ENCODE measurements at regions not wholly inside any gene's neighbourhood (a gene's known extent, or its start where the extent isn't known, plus 50 kb on each side); places are given as distances from the start of the nearest gene placed in this dataset.

- no peaks in the 10 kb centered on the region for H3K27me3 ChIP-seq (ENCODE audit: insufficient read depth, low read length)
- H3K36me3 ChIP-seq (ENCODE audit: insufficient read depth, low read length), result no peaks in the 10 kb centered on the region
- H3K9ac ChIP-seq (ENCODE audit: low read length), result no peak overlapping the region
- H3K4me1 ChIP-seq (ENCODE audit: insufficient read depth, low read length, severe bottlenecking), result no peaks in the 10 kb centered on the region
- no peaks in the 10 kb centered on the region for H4K20me1 ChIP-seq (ENCODE audit: insufficient read depth, low read length)
- H3K79me2 ChIP-seq (ENCODE audit: insufficient read depth, low read length), result no peaks in the 10 kb centered on the region
- no peak overlapping the region for H3K27ac ChIP-seq (ENCODE audit: low read depth, low read length, poor library complexity, severe bottlenecking)
- no peak overlapping the region for H3K4me2 ChIP-seq (ENCODE audit: low read length)
- H2AFZ ChIP-seq (ENCODE audit: low read length), result no peak overlapping the region
- no peaks in the 10 kb centered on the region for H3K9me3 ChIP-seq (ENCODE audit: low read length)
- no peak overlapping the region for H3K4me3 ChIP-seq (ENCODE audit: low read depth, low read length, poor library complexity, severe bottlenecking)
- no peaks in the 10 kb centered on the region for H3K9me2 ChIP-seq (ENCODE audit: low read depth, low read length)
- H3F3A ChIP-seq (ENCODE audit: insufficient read depth, low read length), result no peaks in the 10 kb centered on the region
- TF ChIP-seq, protein P1, sequence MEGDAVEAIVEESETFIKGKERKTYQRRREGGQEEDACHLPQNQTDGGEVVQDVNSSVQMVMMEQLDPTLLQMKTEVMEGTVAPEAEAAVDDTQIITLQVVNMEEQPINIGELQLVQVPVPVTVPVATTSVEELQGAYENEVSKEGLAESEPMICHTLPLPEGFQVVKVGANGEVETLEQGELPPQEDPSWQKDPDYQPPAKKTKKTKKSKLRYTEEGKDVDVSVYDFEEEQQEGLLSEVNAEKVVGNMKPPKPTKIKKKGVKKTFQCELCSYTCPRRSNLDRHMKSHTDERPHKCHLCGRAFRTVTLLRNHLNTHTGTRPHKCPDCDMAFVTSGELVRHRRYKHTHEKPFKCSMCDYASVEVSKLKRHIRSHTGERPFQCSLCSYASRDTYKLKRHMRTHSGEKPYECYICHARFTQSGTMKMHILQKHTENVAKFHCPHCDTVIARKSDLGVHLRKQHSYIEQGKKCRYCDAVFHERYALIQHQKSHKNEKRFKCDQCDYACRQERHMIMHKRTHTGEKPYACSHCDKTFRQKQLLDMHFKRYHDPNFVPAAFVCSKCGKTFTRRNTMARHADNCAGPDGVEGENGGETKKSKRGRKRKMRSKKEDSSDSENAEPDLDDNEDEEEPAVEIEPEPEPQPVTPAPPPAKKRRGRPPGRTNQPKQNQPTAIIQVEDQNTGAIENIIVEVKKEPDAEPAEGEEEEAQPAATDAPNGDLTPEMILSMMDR (IDR thresholded peaks at IDR 0.05; ENCODE audit: low read length), result no peak
- no peak for TF ChIP-seq EZH2 (IDR thresholded peaks at IDR 0.05; ENCODE audit: borderline replicate concordance, low read length)
These were observed 255.8 kb upstream of the GK2 start for GRCh38 chr4:79663865-79664264.

DNA sequence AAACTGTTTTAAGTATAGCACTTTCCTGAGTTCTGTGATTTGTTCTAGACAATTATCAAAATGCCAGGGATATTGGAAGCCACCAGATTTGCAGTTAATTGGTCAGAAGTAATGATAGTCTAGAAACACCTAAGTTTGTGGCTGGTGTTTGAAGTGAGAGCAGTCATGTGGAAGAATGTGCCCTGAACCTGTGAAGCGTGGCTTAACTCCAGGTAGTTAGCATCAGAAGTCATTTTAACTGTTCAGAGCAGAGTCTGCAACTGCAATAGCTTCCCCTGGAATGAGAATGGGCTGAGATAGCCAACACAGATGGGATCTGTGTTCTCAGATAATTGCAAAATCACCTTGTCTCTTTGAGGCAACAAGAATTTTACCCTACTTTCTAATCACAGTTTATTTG, 255.1 kb upstream of the GK2 start:
- Histone ChIP-seq H3K9me3 (ENCODE audit: low read length) (no peaks in the 10 kb centered on the region), H3K79me2 (ENCODE audit: insufficient read depth, low read length) (no peaks in the 10 kb centered on the region), H3K36me3 (ENCODE audit: insufficient read depth, low read length) (no peaks in the 10 kb centered on the region), H3F3A (ENCODE audit: insufficient read depth, low read length) (no peaks in the 10 kb centered on the region), H3K4me3 (ENCODE audit: low read depth, low read length, poor library complexity, severe bottlenecking) (no peak overlapping the region), H3K9ac (ENCODE audit: low read length) (no peak overlapping the region), H3K4me2 (ENCODE audit: low read length) (no peak overlapping the region), H3K27me3 (ENCODE audit: insufficient read depth, low read length) (no peaks in the 10 kb centered on the region), H3K9me2 (ENCODE audit: low read depth, low read length) (no peaks in the 10 kb centered on the region), H3K4me1 (ENCODE audit: insufficient read depth, low read length, severe bottlenecking) (no peaks in the 10 kb centered on the region), H3K27ac (ENCODE audit: low read depth, low read length, poor library complexity, severe bottlenecking) (no peak overlapping the region), H4K20me1 (ENCODE audit: insufficient read depth, low read length) (no peaks in the 10 kb centered on the region), H2AFZ (ENCODE audit: low read length) (no peak overlapping the region)
- TF ChIP-seq, protein P1 (IDR thresholded peaks at IDR 0.05; ENCODE audit: low read length), result no peak
- no peak for TF ChIP-seq EZH2 (IDR thresholded peaks at IDR 0.05; ENCODE audit: borderline replicate concordance, low read length)

DNA sequence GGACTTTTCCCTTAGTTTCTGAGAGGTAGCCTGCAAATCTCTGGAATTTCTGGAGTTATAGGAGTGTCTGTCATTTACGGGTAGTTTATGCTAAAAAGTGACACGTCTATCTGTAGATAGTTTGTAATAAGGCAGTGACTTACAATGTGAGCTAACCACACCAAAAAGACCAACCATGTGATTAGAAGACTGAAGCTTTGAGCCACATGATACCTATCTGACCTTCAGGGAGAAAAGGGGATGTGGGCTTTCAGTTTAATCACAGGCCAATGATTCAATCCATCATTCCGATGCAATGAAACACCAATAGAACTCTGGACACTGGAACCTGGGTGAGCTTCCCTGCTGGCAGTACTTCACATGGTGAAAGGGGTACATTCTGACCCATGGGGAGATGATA, 254.6 kb upstream of the GK2 start:
- Histone ChIP-seq H3K79me2 (ENCODE audit: insufficient read depth, low read length) (no peaks in the 10 kb centered on the region), H3K9ac (ENCODE audit: low read length) (no peak overlapping the region), H3K9me2 (ENCODE audit: low read depth, low read length) (no peaks in the 10 kb centered on the region), H3K27ac (ENCODE audit: low read depth, low read length, poor library complexity, severe bottlenecking) (no peak overlapping the region), H3K27me3 (ENCODE audit: insufficient read depth, low read length) (no peaks in the 10 kb centered on the region), H3K4me2 (ENCODE audit: low read length) (no peak overlapping the region), H3K9me3 (ENCODE audit: low read length) (no peaks in the 10 kb centered on the region), H3K36me3 (ENCODE audit: insufficient read depth, low read length) (no peaks in the 10 kb centered on the region), H3K4me3 (ENCODE audit: low read depth, low read length, poor library complexity, severe bottlenecking) (no peak overlapping the region), H4K20me1 (ENCODE audit: insufficient read depth, low read length) (no peaks in the 10 kb centered on the region), H3F3A (ENCODE audit: insufficient read depth, low read length) (no peaks in the 10 kb centered on the region), H3K4me1 (ENCODE audit: insufficient read depth, low read length, severe bottlenecking) (no peaks in the 10 kb centered on the region), H2AFZ (ENCODE audit: low read length) (no peak overlapping the region)
- TF ChIP-seq, protein P1 (IDR thresholded peaks at IDR 0.05; ENCODE audit: low read length), result no peak
- TF ChIP-seq EZH2 (IDR thresholded peaks at IDR 0.05; ENCODE audit: borderline replicate concordance, low read length), result no peak
